Left ventricle myocardium inferior (tissue), 1 donor: ENCODE measurements at regions not wholly inside any gene's neighbourhood (a gene's known extent, or its start where the extent isn't known, plus 50 kb on each side); places are given as distances from the start of the nearest gene placed in this dataset.

ENCODE experiments used
- DNase-seq: peaks from one replicate; pipeline ENCODE4 v3.0.0-alpha.2; 2020
- H3K27ac ChIP-seq: fragments of 200-600 bp; replicated peaks from 2 replicates; pipeline ENCODE4 v1.8.0; 2021
- H3K27me3 ChIP-seq: fragments of 200-600 bp; 2 replicates; pipeline ENCODE4 v1.8.0; 2021; ENCODE audit warnings: low read depth
- H3K36me3 ChIP-seq: fragments of 200-600 bp; 2 replicates; pipeline ENCODE4 v1.8.0; 2021
- H3K4me1 ChIP-seq: fragments of 200-600 bp; 2 replicates; pipeline ENCODE4 v1.8.0; 2021
- H3K4me3 ChIP-seq: fragments of 200-600 bp; 2 replicates; pipeline ENCODE4 v1.8.0; 2021; ENCODE audit warnings: mild to moderate bottlenecking, moderate library complexity
- H3K9me3 ChIP-seq: fragments of 200-600 bp; replicated peaks from 2 replicates; pipeline ENCODE4 v1.8.0; 2021
- CTCF ChIP-seq: fragments of 200-600 bp; IDR thresholded peaks from 2 replicates; pipeline ENCODE4 v1.8.0; 2021; ENCODE audit warnings: antibody characterized with exemption, mild to moderate bottlenecking, borderline replicate concordance
- intact Hi-C: fragments of 100-400 bp; cut with micrococcal nuclease; formaldehyde crosslinking; loops from one replicate; pipeline ENCODE4 v1.11.0; 2022
- donor health status: DM: no; HTN: yes; CAD: no; lungs with severe emphysema.

- Histone ChIP-seq H3K4me3 (no peak overlapping the region), H3K9me3 (no peaks in the 10 kb centered on the region), H3K36me3 (no peaks in the 10 kb centered on the region), H3K27me3 (no peaks in the 10 kb centered on the region), H3K27ac (no peak overlapping the region), H3K4me1 (no peaks in the 10 kb centered on the region)
- intact Hi-C loops = no loop called here
- DNase-seq = no peak
- no peak for TF ChIP-seq CTCF
These were observed 393.7 kb upstream of the FANCL start for GRCh38 chr2:58634653-58635370.

- Histone ChIP-seq H3K4me1 (no peaks in the 10 kb centered on the region), H3K27ac (no peak overlapping the region), H3K4me3 (no peak overlapping the region), H3K36me3 (no peaks in the 10 kb centered on the region), H3K9me3 (no peaks in the 10 kb centered on the region), H3K27me3 (no peaks in the 10 kb centered on the region)
- intact Hi-C loops = no loop called here
- no peak for TF ChIP-seq CTCF
- DNase-seq = no peak
These were observed 392.7 kb upstream of the FANCL start for GRCh38 chr2:58633613-58634365.

DNA sequence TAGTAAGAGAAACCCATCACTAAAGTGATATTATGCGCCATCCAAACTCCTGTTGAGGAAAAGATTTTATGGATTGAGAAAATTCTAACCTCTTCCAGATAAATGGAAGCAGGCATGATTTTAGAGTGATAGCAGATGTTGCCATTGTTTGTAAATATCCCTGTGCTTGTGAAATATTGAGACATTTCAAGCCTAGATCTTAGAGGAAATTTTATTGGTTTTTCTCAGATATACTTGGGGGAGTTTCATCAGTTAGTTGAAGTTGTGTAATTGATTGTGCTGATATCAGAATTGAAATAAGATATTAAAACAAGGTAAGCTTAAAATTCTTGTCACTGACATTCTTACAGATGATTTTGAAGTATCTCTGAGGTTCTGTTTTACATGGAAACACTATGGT lies 390.9 kb upstream of the FANCL start:
- H3K9me3 ChIP-seq = no peaks in the 10 kb centered on the region
- intact Hi-C loops = no loop called here

GRCh38 chr2:58629545-58630119 lies 388.5 kb upstream of the FANCL start:
- H3K36me3 ChIP-seq = no peaks in the 10 kb centered on the region
- DNase-seq = no peak
- H3K27me3 ChIP-seq = no peaks in the 10 kb centered on the region
- H3K27ac ChIP-seq = no peak overlapping the region
- no peaks in the 10 kb centered on the region for H3K9me3 ChIP-seq
- intact Hi-C loops = no loop called here
- no peaks in the 10 kb centered on the region for H3K4me1 ChIP-seq
- H3K4me3 ChIP-seq = no peak overlapping the region
- no peak for TF ChIP-seq CTCF

More for the DNA sequence above, 390.9 kb upstream of the FANCL start:
- Histone ChIP-seq H3K4me1 (no peaks in the 10 kb centered on the region), H3K36me3 (no peaks in the 10 kb centered on the region), H3K27ac (no peak overlapping the region), H3K4me3 (no peak overlapping the region), H3K27me3 (no peaks in the 10 kb centered on the region)
- TF ChIP-seq CTCF = no peak
- DNase-seq = no peak

- Histone ChIP-seq H3K27ac (no peak overlapping the region), H3K4me1 (no peaks in the 10 kb centered on the region), H3K4me3 (no peak overlapping the region), H3K36me3 (no peaks in the 10 kb centered on the region), H3K9me3 (no peaks in the 10 kb centered on the region), H3K27me3 (no peaks in the 10 kb centered on the region)
- no peak for TF ChIP-seq CTCF
- intact Hi-C loops = no loop called here
- no peak for DNase-seq
These were observed 379.8 kb upstream of the FANCL start for GRCh38 chr2:58620896-58621295.
